ENCODE measurements at regions not wholly inside any gene's neighbourhood (a gene's known extent, or its start where the extent isn't known, plus 50 kb on each side); places are given as distances from the start of the nearest gene placed in this dataset.
"Not testable (repeated sequence)": the region's sequence is repeated elsewhere in the genome, so short reads cannot be mapped to it uniquely, and the experiment has no call there.

DNA sequence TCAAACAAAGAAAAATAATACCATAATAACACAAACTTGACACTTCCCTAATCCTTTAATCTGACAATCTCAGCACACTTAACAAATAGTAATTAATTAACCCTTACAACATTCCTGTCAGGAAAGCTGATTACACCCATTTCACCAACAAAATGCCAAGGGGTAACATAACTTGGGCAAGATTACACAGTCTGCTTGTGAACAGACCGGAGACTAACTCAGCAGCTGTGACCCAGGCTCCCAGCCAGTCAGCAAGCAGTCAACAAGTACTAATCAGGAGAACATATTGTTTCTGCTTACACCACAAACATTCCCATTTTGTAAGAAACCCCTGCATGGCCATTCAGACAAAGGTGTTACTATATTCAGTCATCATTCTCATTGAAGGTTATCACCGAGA is 592.5 kb upstream of the FLRT2 start:
- 100% methylated on average over 2 of the region's 2 CpGs for WGBS (ENCODE audit: insufficient coverage)
- intact Hi-C loops (cut with micrococcal nuclease), result no loop called here
- H3K27me3 Mint-ChIP-seq (ENCODE audit: low read depth in 3 of 3), result no peaks in the 10 kb centered on the region
- Histone ChIP-seq H4K20me1 (ENCODE audit: insufficient read depth, low read length) (no peaks in the 10 kb centered on the region), H3K27me3 (ENCODE audit: control insufficient read depth in 2 of 2, insufficient read depth in 2 of 2, low read length in 2 of 2) (no peaks in the 10 kb centered on the region), H3K4me3 (replicated peaks in 1 of 3; ENCODE audit: low read depth in 2 of 3, low read length in 3 of 3) (no peak overlapping the region), H3K4me1 (ENCODE audit: control insufficient read depth in 1 of 2, insufficient read depth in 2 of 2, low read length in 2 of 2) (no peaks in the 10 kb centered on the region), H2AFZ (ENCODE audit: insufficient read depth, low read depth, low read length, poor library complexity, severe bottlenecking) (no peak overlapping the region), H3K79me2 (ENCODE audit: insufficient read depth, low read length) (no peaks in the 10 kb centered on the region), H3K9me3 (replicated peaks in 1 of 2; ENCODE audit: control insufficient read depth in 1 of 2, insufficient read depth in 1 of 2, low read length in 2 of 2) (no peaks in the 10 kb centered on the region), H3K27ac (ENCODE audit: low read depth in 1 of 2, low read length in 2 of 2) (no peak overlapping the region), H3K36me3 (replicated peaks in 1 of 2; ENCODE audit: control insufficient read depth in 1 of 2, insufficient read depth in 2 of 2, low read length in 2 of 2) (no peaks in the 10 kb centered on the region), H3K9ac (ENCODE audit: insufficient read depth, low read length, poor library complexity, severe bottlenecking) (no peak overlapping the region), H3K4me2 (replicated peaks; ENCODE audit: extremely low read depth, low read length, poor library complexity, severe bottlenecking) (no peak overlapping the region)
- peaks cover 0 to 5% (median 3%) of the 10 kb centered on the region in 7 donors for H3K9me3 Mint-ChIP-seq
- no peak for DNase-seq
- H3K4me3 Mint-ChIP-seq, result no peak overlapping the region
- no peaks in the 10 kb centered on the region for H3K36me3 Mint-ChIP-seq
- TF ChIP-seq, protein P1, sequence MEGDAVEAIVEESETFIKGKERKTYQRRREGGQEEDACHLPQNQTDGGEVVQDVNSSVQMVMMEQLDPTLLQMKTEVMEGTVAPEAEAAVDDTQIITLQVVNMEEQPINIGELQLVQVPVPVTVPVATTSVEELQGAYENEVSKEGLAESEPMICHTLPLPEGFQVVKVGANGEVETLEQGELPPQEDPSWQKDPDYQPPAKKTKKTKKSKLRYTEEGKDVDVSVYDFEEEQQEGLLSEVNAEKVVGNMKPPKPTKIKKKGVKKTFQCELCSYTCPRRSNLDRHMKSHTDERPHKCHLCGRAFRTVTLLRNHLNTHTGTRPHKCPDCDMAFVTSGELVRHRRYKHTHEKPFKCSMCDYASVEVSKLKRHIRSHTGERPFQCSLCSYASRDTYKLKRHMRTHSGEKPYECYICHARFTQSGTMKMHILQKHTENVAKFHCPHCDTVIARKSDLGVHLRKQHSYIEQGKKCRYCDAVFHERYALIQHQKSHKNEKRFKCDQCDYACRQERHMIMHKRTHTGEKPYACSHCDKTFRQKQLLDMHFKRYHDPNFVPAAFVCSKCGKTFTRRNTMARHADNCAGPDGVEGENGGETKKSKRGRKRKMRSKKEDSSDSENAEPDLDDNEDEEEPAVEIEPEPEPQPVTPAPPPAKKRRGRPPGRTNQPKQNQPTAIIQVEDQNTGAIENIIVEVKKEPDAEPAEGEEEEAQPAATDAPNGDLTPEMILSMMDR (IDR thresholded peaks at IDR 0.05), result no peak
- H3K4me1 Mint-ChIP-seq, result no peaks in the 10 kb centered on the region
- no peak overlapping the region for H3K27ac Mint-ChIP-seq

DNA sequence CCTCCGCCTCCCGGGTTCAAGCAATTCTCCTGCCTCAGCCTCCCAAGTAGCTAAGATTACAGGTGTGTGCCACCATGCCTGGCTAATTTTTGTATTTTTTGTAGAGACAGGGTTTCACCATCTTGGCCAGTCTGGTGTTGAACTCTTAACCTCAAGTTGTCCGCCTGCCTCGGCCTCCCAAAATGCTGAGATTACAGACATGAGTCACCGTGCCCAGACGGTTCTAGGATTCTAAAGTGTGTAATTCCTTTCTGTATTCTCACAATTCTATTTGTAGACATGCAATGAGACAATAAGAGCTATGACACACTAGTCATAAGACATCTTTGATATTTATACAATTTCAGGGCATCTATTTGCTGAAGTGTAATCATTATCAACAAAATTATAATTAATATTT is 585.0 kb upstream of the FLRT2 start:
- 100% methylated on average over 1 of the region's 6 CpGs for WGBS (ENCODE audit: insufficient coverage)
- H3K9me3 ChIP-seq (replicated peaks in 1 of 2; ENCODE audit: control insufficient read depth in 1 of 2, insufficient read depth in 1 of 2, low read length in 2 of 2); H3K79me2 ChIP-seq (ENCODE audit: insufficient read depth, low read length); H3K4me1 Mint-ChIP-seq; H2AFZ ChIP-seq (ENCODE audit: insufficient read depth, low read depth, low read length, poor library complexity, severe bottlenecking); H3K27me3 Mint-ChIP-seq (ENCODE audit: low read depth in 3 of 3); H3K4me1 ChIP-seq (ENCODE audit: control insufficient read depth in 1 of 2, insufficient read depth in 2 of 2, low read length in 2 of 2); H3K9ac ChIP-seq (ENCODE audit: insufficient read depth, low read length, poor library complexity, severe bottlenecking); H3K27ac Mint-ChIP-seq; intact Hi-C loops (cut with micrococcal nuclease); H3K4me3 Mint-ChIP-seq; H3K4me2 ChIP-seq (replicated peaks; ENCODE audit: extremely low read depth, low read length, poor library complexity, severe bottlenecking); H3K27ac ChIP-seq (ENCODE audit: low read depth in 1 of 2, low read length in 2 of 2); H3K27me3 ChIP-seq (ENCODE audit: control insufficient read depth in 2 of 2, insufficient read depth in 2 of 2, low read length in 2 of 2); H4K20me1 ChIP-seq (ENCODE audit: insufficient read depth, low read length); H3K36me3 ChIP-seq (replicated peaks in 1 of 2; ENCODE audit: control insufficient read depth in 1 of 2, insufficient read depth in 2 of 2, low read length in 2 of 2); H3K36me3 Mint-ChIP-seq; H3K9me3 Mint-ChIP-seq; DNase-seq; H3K4me3 ChIP-seq (replicated peaks in 1 of 3; ENCODE audit: low read depth in 2 of 3, low read length in 3 of 3): not testable (repeated sequence)

Data from CD14-positive monocyte (primary cell).